GM12878 (cell line): ENCODE measurements at regions not wholly inside any gene's neighbourhood (a gene's known extent, or its start where the extent isn't known, plus 50 kb on each side); places are given as distances from the start of the nearest gene placed in this dataset.

Source experiments
- ATAC-seq: fragments of 200-7000 bp; cut with Tn5 transposase; 3 replicates; pipeline ENCODE4 v1.9.1; 2020; ENCODE audit warnings: mild to moderate bottlenecking, moderate library complexity
- BruUV-seq: library from RNA; stranded (reverse); fragments of 400-500 nt; replicated peaks from 2 replicates; lab custom pipeline; 2021; lab: Mats Ljungman, UMichigan
- CTCF ChIA-PET: fragments of 300-600 bp; sonication (Branson Sonifier 250); formaldehyde crosslinking; extraction: SDS; loops from one replicate; lab custom pipeline; 2021; ENCODE audit warnings: inconsistent platforms; lab: Yijun Ruan, JAX
- POLR2A ChIA-PET: fragments of 350-600 bp; formaldehyde crosslinking; extraction: SDS; loops from one replicate; lab custom pipeline; 2021; ENCODE audit warnings: inconsistent platforms; lab: Charles Lee
- RAD21 ChIA-PET: fragments of 300-600 bp; sonication (Branson Sonifier 250); formaldehyde crosslinking; loops from one replicate; lab custom pipeline; 2023; ENCODE audit warnings: antibody characterized with exemption; ENCODE audit not compliant: unreplicated experiment; lab: Charles Lee
- SMC1A ChIA-PET: fragments of 300-600 bp; sonication (Branson Sonifier 250); formaldehyde crosslinking; loops from one replicate; lab custom pipeline; 2023; ENCODE audit not compliant: unreplicated experiment, uncharacterized antibody; lab: Charles Lee
- DNase-seq: peaks from one replicate; pipeline ENCODE4 v3.0.0-alpha.2; 2011; ENCODE audit warnings: low read depth, low spot score
- FAIRE-seq: peaks from 3 replicates; lab custom pipeline; 2011; peaks lifted over from hg19 to GRCh38; lab: Jason Lieb, UNC
- H2AFZ ChIP-seq: 2 replicates; pipeline ENCODE4 v1.6.0; 2011; ENCODE audit warnings: low read depth, low read length, control low read depth; ENCODE audit not compliant: control insufficient read depth
- H3K27ac ChIP-seq: 2 replicates; pipeline ENCODE4 v1.5.1; 2011; ENCODE audit warnings: control low read depth; ENCODE audit not compliant: control insufficient read depth, insufficient read depth
- H3K27me3 ChIP-seq, 2 experiments: replicated peaks in 1 of 2; 2 replicates each; pipeline versions ENCODE4 v1.6.0 to v1.6.1; 2011; ENCODE audit warnings: low read length in 1 of 2; ENCODE audit not compliant: control insufficient read depth in 2 of 2, insufficient read depth in 2 of 2
- H3K36me3 ChIP-seq, 2 experiments: 2 replicates each; pipeline ENCODE4 v1.5.1; 2011; ENCODE audit warnings: low read length in 1 of 2; ENCODE audit not compliant: control insufficient read depth in 2 of 2, insufficient read depth in 2 of 2
- H3K4me1 ChIP-seq: 2 replicates; pipeline ENCODE4 v1.6.1; 2011; ENCODE audit warnings: mild to moderate bottlenecking, low read length, moderate library complexity, mixed read lengths; ENCODE audit not compliant: control insufficient read depth, insufficient read depth
- H3K4me2 ChIP-seq: 2 replicates; pipeline ENCODE4 v1.6.0; 2011; ENCODE audit warnings: control low read depth; ENCODE audit not compliant: control insufficient read depth, insufficient read depth
- H3K4me3 ChIP-seq: fragments of 200-600 bp; sonication (generic); 2 replicates; pipeline ENCODE4 v1.5.1; 2016
- H3K79me2 ChIP-seq: 2 replicates; pipeline ENCODE4 v1.6.0; 2011; ENCODE audit warnings: low read length; ENCODE audit not compliant: control insufficient read depth, insufficient read depth
- H3K9ac ChIP-seq: 2 replicates; pipeline ENCODE4 v1.8.0; 2011; ENCODE audit warnings: low read length, control low read depth, mixed read lengths; ENCODE audit not compliant: control insufficient read depth, insufficient read depth
- H3K9me3 ChIP-seq: replicated peaks from 3 replicates; pipeline ENCODE4 v1.5.1; 2011; ENCODE audit warnings: mild to moderate bottlenecking, low read length; ENCODE audit not compliant: control insufficient read depth, insufficient read depth
- H4K20me1 ChIP-seq: 2 replicates; pipeline ENCODE4 v1.6.0; 2011; ENCODE audit not compliant: control insufficient read depth, insufficient read depth
- CREM ChIP-seq: IDR thresholded peaks from 2 replicates; pipeline ENCODE4 v1.6.1; 2014; ENCODE audit warnings: antibody characterized with exemption, low read depth
- E4F1 ChIP-seq: fragments of 450-650 bp; IDR thresholded peaks from 2 replicates; pipeline ENCODE4 v1.6.1; 2018; ENCODE audit warnings: borderline replicate concordance, mild to moderate bottlenecking; ENCODE audit not compliant: partially characterized antibody
- FOXM1 ChIP-seq: IDR thresholded peaks from 2 replicates; pipeline ENCODE4 v1.6.1; 2012; ENCODE audit warnings: low read depth, mild to moderate bottlenecking, inconsistent platforms, low read length, moderate library complexity
- KDM1A ChIP-seq: fragments of 200-600 bp; sonication (generic); IDR thresholded peaks from 2 replicates; pipeline ENCODE4 v1.6.1; 2016; ENCODE audit warnings: borderline replicate concordance
- MYB ChIP-seq: fragments of 150-350 bp; IDR thresholded peaks from 2 replicates; pipeline ENCODE4 v1.6.1; 2014; ENCODE audit warnings: mild to moderate bottlenecking, low read depth, low read length, borderline replicate concordance
- NFYA ChIP-seq: IDR thresholded peaks from 2 replicates; pipeline ENCODE4 v1.6.1; 2011; ENCODE audit warnings: low read depth, mild to moderate bottlenecking, low read length, improper control_type of control experiment, borderline replicate concordance
- SMAD5 ChIP-seq: IDR thresholded peaks from 2 replicates; pipeline ENCODE4 v1.6.1; 2016; ENCODE audit warnings: antibody characterized with exemption, low read depth
- TAF1 ChIP-seq: IDR thresholded peaks from 2 replicates; pipeline ENCODE4 v1.6.1; 2011; ENCODE audit warnings: mild to moderate bottlenecking, low read depth, low read length, borderline replicate concordance
- WRNIP1 ChIP-seq: IDR thresholded peaks from 2 replicates; pipeline ENCODE4 v1.6.1; 2011; ENCODE audit warnings: low read depth, low read length, improper control_type of control experiment, borderline replicate concordance
- ZBTB40 ChIP-seq: fragments of 450-650 bp; IDR thresholded peaks from 2 replicates; pipeline ENCODE4 v1.6.1; 2016; ENCODE audit warnings: mild to moderate bottlenecking, moderate library complexity, borderline replicate concordance
- WGBS: methylation state at CpG from one replicate; pipeline ENCODE4 v1.1.6; 2016; ENCODE audit warnings: low lambda C conversion rate; ENCODE audit not compliant: insufficient replicate concordance, insufficient coverage; ENCODE audit errors: missing lambda C conversion rate; 5-methylcytosine and 5-hydroxymethylcytosine counted together
- in situ Hi-C: fragments of 300-500 bp; cut with MboI; formaldehyde crosslinking; loops from 9 replicates; pipeline ENCODE4 v1.14.3; 2018; ENCODE audit warnings: mixed read lengths
- intact Hi-C: fragments of 100-400 bp; cut with micrococcal nuclease; formaldehyde crosslinking; loops from one replicate; pipeline ENCODE4 v1.14.2; 2022; ENCODE audit not compliant: unreplicated experiment
- TF ChIP-seq, protein P1 (sequence below): fragments of 450-650 bp; formaldehyde crosslinking; IDR thresholded peaks from 2 replicates; pipeline ENCODE4 v1.4.0; 2020; ENCODE audit warnings: mild to moderate bottlenecking, moderate library complexity

DNA sequence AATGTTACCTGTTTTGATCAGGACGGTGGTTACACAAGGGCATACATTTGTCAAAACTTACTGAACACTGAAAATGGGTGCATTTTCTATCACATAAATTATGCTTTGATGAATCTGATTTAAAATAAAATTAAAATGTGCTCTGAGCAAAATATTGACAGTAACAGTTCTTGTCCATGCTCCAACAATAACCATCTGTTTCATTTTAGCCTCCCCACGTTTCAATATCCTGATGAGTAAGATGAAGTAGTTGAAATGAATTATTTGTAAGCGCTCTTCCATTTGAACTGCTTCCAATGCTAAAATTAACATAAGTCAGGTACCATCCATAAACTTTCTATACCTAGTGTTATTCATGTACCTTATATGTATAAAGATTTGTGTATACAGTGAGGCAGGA lies 365.4 kb downstream of the LTN1 start (continued):
- TF ChIP-seq ZBTB40, result no peak
- no peak for TF ChIP-seq NFYA

DNA sequence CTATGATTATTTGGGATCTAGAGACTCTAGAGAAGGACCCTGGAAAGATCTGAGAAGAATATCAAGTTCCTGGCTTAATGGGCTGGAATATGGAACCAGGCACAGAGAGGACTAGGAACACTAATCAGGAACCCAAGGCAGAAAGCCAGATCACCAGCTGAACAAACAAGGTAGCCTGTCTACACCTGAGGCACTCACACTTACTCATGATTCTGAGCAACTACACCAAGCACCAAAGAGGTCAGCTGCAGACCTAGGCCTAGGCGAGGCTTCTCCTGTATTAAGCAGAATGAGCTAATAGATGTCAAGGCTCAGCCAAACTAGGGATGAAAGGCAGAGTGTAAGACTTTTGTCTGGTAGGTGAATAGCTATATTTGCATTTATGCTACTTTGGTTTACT lies 368.1 kb downstream of the LTN1 start:
- H3K36me3 ChIP-seq, result no peaks in the 10 kb centered on the region
- no peaks in the 10 kb centered on the region for H3K27me3 ChIP-seq
- ATAC-seq (no peak), FAIRE-seq (no peak), DNase-seq (no peak)
- H2AFZ ChIP-seq, result no peak overlapping the region
- SMC1A ChIA-PET, result no interaction called here
- no TSS peak for BruUV-seq
- no peaks in the 10 kb centered on the region for H3K79me2 ChIP-seq
- no peaks in the 10 kb centered on the region for H4K20me1 ChIP-seq
- POLR2A ChIA-PET, result no interaction called here
- TF ChIP-seq TAF1, result no peak
- no peak for TF ChIP-seq E4F1
- no peak for TF ChIP-seq WRNIP1
- no peak for TF ChIP-seq FOXM1
- no peak for TF ChIP-seq KDM1A
- no peak for TF ChIP-seq CREM
- no peak for TF ChIP-seq MYB
- TF ChIP-seq, protein P1, sequence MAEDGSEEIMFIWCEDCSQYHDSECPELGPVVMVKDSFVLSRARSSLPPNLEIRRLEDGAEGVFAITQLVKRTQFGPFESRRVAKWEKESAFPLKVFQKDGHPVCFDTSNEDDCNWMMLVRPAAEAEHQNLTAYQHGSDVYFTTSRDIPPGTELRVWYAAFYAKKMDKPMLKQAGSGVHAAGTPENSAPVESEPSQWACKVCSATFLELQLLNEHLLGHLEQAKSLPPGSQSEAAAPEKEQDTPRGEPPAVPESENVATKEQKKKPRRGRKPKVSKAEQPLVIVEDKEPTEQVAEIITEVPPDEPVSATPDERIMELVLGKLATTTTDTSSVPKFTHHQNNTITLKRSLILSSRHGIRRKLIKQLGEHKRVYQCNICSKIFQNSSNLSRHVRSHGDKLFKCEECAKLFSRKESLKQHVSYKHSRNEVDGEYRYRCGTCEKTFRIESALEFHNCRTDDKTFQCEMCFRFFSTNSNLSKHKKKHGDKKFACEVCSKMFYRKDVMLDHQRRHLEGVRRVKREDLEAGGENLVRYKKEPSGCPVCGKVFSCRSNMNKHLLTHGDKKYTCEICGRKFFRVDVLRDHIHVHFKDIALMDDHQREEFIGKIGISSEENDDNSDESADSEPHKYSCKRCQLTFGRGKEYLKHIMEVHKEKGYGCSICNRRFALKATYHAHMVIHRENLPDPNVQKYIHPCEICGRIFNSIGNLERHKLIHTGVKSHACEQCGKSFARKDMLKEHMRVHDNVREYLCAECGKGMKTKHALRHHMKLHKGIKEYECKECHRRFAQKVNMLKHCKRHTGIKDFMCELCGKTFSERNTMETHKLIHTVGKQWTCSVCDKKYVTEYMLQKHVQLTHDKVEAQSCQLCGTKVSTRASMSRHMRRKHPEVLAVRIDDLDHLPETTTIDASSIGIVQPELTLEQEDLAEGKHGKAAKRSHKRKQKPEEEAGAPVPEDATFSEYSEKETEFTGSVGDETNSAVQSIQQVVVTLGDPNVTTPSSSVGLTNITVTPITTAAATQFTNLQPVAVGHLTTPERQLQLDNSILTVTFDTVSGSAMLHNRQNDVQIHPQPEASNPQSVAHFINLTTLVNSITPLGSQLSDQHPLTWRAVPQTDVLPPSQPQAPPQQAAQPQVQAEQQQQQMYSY, result no peak
- no peak for TF ChIP-seq SMAD5
- in situ Hi-C loops (no loop called here), intact Hi-C loops (no loop called here)
- H3K9ac ChIP-seq, result no peak overlapping the region
- no peak overlapping the region for H3K4me2 ChIP-seq
- H3K4me3 ChIP-seq, result no peak overlapping the region
- no peaks in the 10 kb centered on the region for H3K4me1 ChIP-seq
- RAD21 ChIA-PET, result no interaction called here
- H3K27ac ChIP-seq, result no peak overlapping the region
- WGBS, result 5% methylated on average over 1 of the region's 1 CpG
- CTCF ChIA-PET, result no interaction called here
- no peaks in the 10 kb centered on the region for H3K9me3 ChIP-seq
